Osteoblast (primary cell): ENCODE measurements at regions not wholly inside any gene's neighbourhood (a gene's known extent, or its start where the extent isn't known, plus 50 kb on each side); places are given as distances from the start of the nearest gene placed in this dataset.

Experiments used
- DNase-seq: peaks from one replicate; pipeline ENCODE4 v3.0.0; 2011; ENCODE audit warnings: low spot score, mixed read lengths; ENCODE audit not compliant: insufficient read length; ENCODE audit errors: missing footprints
- H2AFZ ChIP-seq: 2 replicates; pipeline ENCODE4 v1.6.0; 2011; ENCODE audit warnings: mild to moderate bottlenecking, low read length
- H3K27ac ChIP-seq: 2 replicates; pipeline ENCODE4 v1.5.1; 2011; ENCODE audit warnings: mild to moderate bottlenecking, low read depth, low read length, moderate library complexity
- H3K27me3 ChIP-seq: 2 replicates; pipeline ENCODE4 v1.6.0; 2012; ENCODE audit warnings: mild to moderate bottlenecking, control low read depth, inconsistent platforms, low read length, moderate library complexity; ENCODE audit not compliant: insufficient read depth
- H3K36me3 ChIP-seq: 2 replicates; pipeline ENCODE4 v1.5.1; 2011; ENCODE audit warnings: mild to moderate bottlenecking, low read length, control low read depth, moderate library complexity; ENCODE audit not compliant: insufficient read depth
- H3K4me1 ChIP-seq: 2 replicates; pipeline ENCODE4 v1.5.1; 2011; ENCODE audit warnings: mild to moderate bottlenecking, low read length, control low read depth, moderate library complexity; ENCODE audit not compliant: insufficient read depth
- H3K4me2 ChIP-seq: 2 replicates; pipeline ENCODE4 v1.6.0; 2011; ENCODE audit warnings: mild to moderate bottlenecking, low read length; ENCODE audit not compliant: insufficient read depth
- H3K4me3 ChIP-seq: fragments of 200-600 bp; sonication (generic); 3 replicates; pipeline ENCODE4 v1.5.1; 2012; ENCODE audit warnings: mild to moderate bottlenecking, low read length, inconsistent platforms; ENCODE audit not compliant: insufficient read depth
- H3K79me2 ChIP-seq: 2 replicates; pipeline ENCODE4 v1.6.0; 2012; ENCODE audit warnings: mild to moderate bottlenecking, low read length, control low read depth, inconsistent platforms; ENCODE audit not compliant: insufficient read depth
- H3K9me3 ChIP-seq: 2 replicates; pipeline ENCODE4 v1.5.1; 2011; ENCODE audit warnings: low read depth, low read length, control low read depth
- H4K20me1 ChIP-seq: 2 replicates; pipeline ENCODE4 v1.6.0; 2012; ENCODE audit warnings: mild to moderate bottlenecking, low read length, control low read depth; ENCODE audit not compliant: insufficient read depth
- CTCF ChIP-seq: IDR thresholded peaks from 2 replicates; pipeline ENCODE4 v1.5.1; 2011; ENCODE audit warnings: mild to moderate bottlenecking, low read depth, low read length, moderate library complexity; ENCODE audit errors: extremely low read depth

GRCh38 chr6:114452785-114453401 is 110.1 kb upstream of the HS3ST5 start:
- Histone ChIP-seq H4K20me1 (no peaks in the 10 kb centered on the region), H3K4me2 (no peak overlapping the region), H2AFZ (no peak overlapping the region), H3K79me2 (no peaks in the 10 kb centered on the region), H3K4me3 (no peak overlapping the region), H3K27ac (no peak overlapping the region), H3K36me3 (no peaks in the 10 kb centered on the region), H3K27me3 (no peaks in the 10 kb centered on the region), H3K9me3 (no peaks in the 10 kb centered on the region), H3K4me1 (no peaks in the 10 kb centered on the region)
- TF ChIP-seq CTCF, result no peak
- no peak for DNase-seq

GRCh38 chr6:114450631-114451030 is 107.8 kb upstream of the HS3ST5 start:
- no peaks in the 10 kb centered on the region for H3K27me3 ChIP-seq
- H3K4me2 ChIP-seq, result no peak overlapping the region
- no peak overlapping the region for H3K4me3 ChIP-seq
- H3K36me3 ChIP-seq, result no peaks in the 10 kb centered on the region
- no peak for DNase-seq
- no peak for TF ChIP-seq CTCF
- no peak overlapping the region for H2AFZ ChIP-seq
- no peaks in the 10 kb centered on the region for H3K9me3 ChIP-seq
- no peak overlapping the region for H3K27ac ChIP-seq
- H4K20me1 ChIP-seq, result no peaks in the 10 kb centered on the region
- no peaks in the 10 kb centered on the region for H3K79me2 ChIP-seq
- no peaks in the 10 kb centered on the region for H3K4me1 ChIP-seq

GRCh38 chr6:114449659-114450058 is 106.8 kb upstream of the HS3ST5 start:
- Histone ChIP-seq H3K9me3 (no peaks in the 10 kb centered on the region), H2AFZ (no peak overlapping the region), H3K36me3 (no peaks in the 10 kb centered on the region), H3K79me2 (no peaks in the 10 kb centered on the region), H3K4me2 (no peak overlapping the region), H3K27me3 (no peaks in the 10 kb centered on the region), H3K4me3 (no peak overlapping the region), H3K27ac (no peak overlapping the region), H4K20me1 (no peaks in the 10 kb centered on the region), H3K4me1 (no peaks in the 10 kb centered on the region)
- DNase-seq, result no peak
- no peak for TF ChIP-seq CTCF

- no peak overlapping the region for H3K4me3 ChIP-seq
- no peaks in the 10 kb centered on the region for H3K4me1 ChIP-seq
- DNase-seq, result no peak
- H3K79me2 ChIP-seq, result no peaks in the 10 kb centered on the region
- H3K27me3 ChIP-seq, result no peaks in the 10 kb centered on the region
- no peaks in the 10 kb centered on the region for H3K36me3 ChIP-seq
- no peaks in the 10 kb centered on the region for H3K9me3 ChIP-seq
- H3K27ac ChIP-seq, result no peak overlapping the region
- no peak for TF ChIP-seq CTCF
- H4K20me1 ChIP-seq, result no peaks in the 10 kb centered on the region
- no peak overlapping the region for H2AFZ ChIP-seq
- no peak overlapping the region for H3K4me2 ChIP-seq
Observed at GRCh38 chr6:114446342-114446741, 103.5 kb upstream of the HS3ST5 start.
